CD4-positive, CD25-positive, alpha-beta regulatory T cell (primary cell): ENCODE measurements at regions not wholly inside any gene's neighbourhood (a gene's known extent, or its start where the extent isn't known, plus 50 kb on each side); places are given as distances from the start of the nearest gene placed in this dataset.

Experiments used
- ATAC-seq, 2 donors: fragments of 150-1000 bp; cut with Tn5 transposase; one replicate each; pipeline ENCODE4 v1.10.0; 2021; ENCODE audit warnings: low read depth in 2 of 2, moderate number of reproducible peaks in 2 of 2, moderate library complexity in 1 of 2
- DNase-seq, 3 donors: peaks; one replicate each; pipeline versions ENCODE4 v3.0.0 to v3.0.0-alpha.2; 2012 to 2022; ENCODE audit warnings: mixed read lengths in 1 of 3
- H3K27ac ChIP-seq: one replicate; pipeline ENCODE4 v1.7.0; 2013; ENCODE audit warnings: mild to moderate bottlenecking, low read length; ENCODE audit not compliant: insufficient read depth, poor library complexity, severe bottlenecking
- H3K27me3 ChIP-seq: one replicate; pipeline ENCODE4 v1.7.0; 2013; ENCODE audit warnings: low read length; ENCODE audit not compliant: control insufficient read depth, insufficient read depth
- H3K36me3 ChIP-seq: one replicate; pipeline ENCODE4 v1.7.0; 2013; ENCODE audit warnings: mild to moderate bottlenecking, low read length, moderate library complexity; ENCODE audit not compliant: control insufficient read depth, insufficient read depth
- H3K4me1 ChIP-seq: 2 replicates; pipeline ENCODE4 v1.7.0; 2013; ENCODE audit warnings: mild to moderate bottlenecking, low read length; ENCODE audit not compliant: insufficient read depth, control insufficient read depth, poor library complexity, severe bottlenecking
- H3K4me3 ChIP-seq: one replicate; pipeline ENCODE4 v1.7.0; 2013; ENCODE audit warnings: low read depth, mild to moderate bottlenecking, low read length, moderate library complexity
- H3K9me3 ChIP-seq, 2 experiments: 1 replicate in 1 of 2; 2 replicates in 1 of 2; pipeline ENCODE4 v1.7.0; 2013; ENCODE audit warnings: low read length in 2 of 2, mild to moderate bottlenecking in 1 of 2, moderate library complexity in 1 of 2; ENCODE audit not compliant: control insufficient read depth in 2 of 2
- H3K27ac Mint-ChIP-seq, 3 donors: one replicate each; pipeline ENCODE4 v1.8.0; 2020 to 2022; ENCODE audit warnings: mild to moderate bottlenecking in 3 of 3, mixed read lengths in 3 of 3, moderate library complexity in 2 of 3
- H3K27me3 Mint-ChIP-seq: one replicate; pipeline ENCODE4 v1.8.0; 2022; ENCODE audit warnings: mild to moderate bottlenecking, mixed read lengths
- H3K36me3 Mint-ChIP-seq: one replicate; pipeline ENCODE4 v1.8.0; 2020; ENCODE audit warnings: mixed read lengths
- H3K4me1 Mint-ChIP-seq, 4 donors: one replicate each; pipeline ENCODE4 v1.8.0; 2020 to 2022; ENCODE audit warnings: mixed read lengths in 4 of 4, mild to moderate bottlenecking in 1 of 4
- H3K4me3 Mint-ChIP-seq, 4 donors: one replicate each; pipeline ENCODE4 v1.8.0; 2020 to 2022; ENCODE audit warnings: mild to moderate bottlenecking in 4 of 4, mixed read lengths in 4 of 4, moderate library complexity in 3 of 4
- H3K9me3 Mint-ChIP-seq, 7 donors: one replicate each; pipeline ENCODE4 v1.8.0; 2020 to 2022; ENCODE audit warnings: mixed read lengths in 7 of 7, mild to moderate bottlenecking in 3 of 7, moderate library complexity in 2 of 7

DNA sequence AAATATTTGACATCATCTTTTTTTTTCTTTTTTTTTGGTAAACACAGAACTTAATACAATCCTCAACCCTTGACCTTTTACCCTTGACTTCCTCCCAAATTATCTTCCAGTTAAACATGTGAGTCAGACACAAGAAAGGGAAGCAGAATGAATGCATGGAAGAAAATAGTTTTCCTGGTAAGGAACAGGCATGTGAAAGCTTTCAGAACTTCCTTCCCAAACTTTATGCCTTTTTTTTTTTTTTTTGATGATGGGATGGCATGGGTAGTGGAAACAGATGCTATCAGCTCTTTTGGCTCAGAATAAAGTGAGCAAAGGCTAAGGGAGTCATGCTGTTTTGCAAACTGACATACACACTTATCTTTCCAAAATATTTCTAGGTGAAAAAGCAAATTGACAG lies 1079.1 kb downstream of the TTLL7 start:
- DNase-seq (no peak), ATAC-seq (no peak)
- no peaks in the 10 kb centered on the region for H3K4me1 Mint-ChIP-seq
- H3K4me3 Mint-ChIP-seq = no peak overlapping the region
- no peak overlapping the region for H3K4me3 ChIP-seq
- no peak overlapping the region for H3K27ac Mint-ChIP-seq
- H3K36me3 Mint-ChIP-seq = no peaks in the 10 kb centered on the region
- peaks cover 0 to 3% of the 10 kb centered on the region in 2 experiments for H3K9me3 ChIP-seq
- H3K27me3 Mint-ChIP-seq = peaks cover 1% of the 10 kb centered on the region
- peaks cover 0 to 3% (median 0%) of the 10 kb centered on the region in 7 donors for H3K9me3 Mint-ChIP-seq
- H3K27ac ChIP-seq = no peak overlapping the region
- H3K4me1 ChIP-seq = no peaks in the 10 kb centered on the region
- no peaks in the 10 kb centered on the region for H3K36me3 ChIP-seq
- H3K27me3 ChIP-seq = no peaks in the 10 kb centered on the region

DNA sequence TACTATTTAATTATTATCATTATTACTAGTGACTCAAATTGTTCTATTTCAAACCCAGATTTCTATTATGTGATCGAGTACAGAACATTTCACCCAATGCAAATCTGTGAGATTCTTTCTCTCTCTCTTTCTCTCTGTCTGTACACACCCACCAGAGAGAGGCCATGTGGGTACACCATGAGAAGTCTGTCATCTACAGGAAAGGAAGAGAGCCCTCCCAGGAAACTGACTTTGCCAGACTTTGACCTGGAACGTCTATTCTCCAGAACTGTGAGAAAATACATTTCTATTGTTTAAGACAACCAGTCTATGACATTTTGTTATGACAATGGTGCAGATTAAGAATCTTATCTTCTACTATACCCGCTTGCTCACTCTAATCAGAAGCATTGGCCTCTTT lies 1091.6 kb downstream of the TTLL7 start:
- H3K4me1 ChIP-seq = no peaks in the 10 kb centered on the region
- H3K4me3 Mint-ChIP-seq = no peak overlapping the region
- peaks cover 0 to 3% (median 0%) of the 10 kb centered on the region in 7 donors for H3K9me3 Mint-ChIP-seq
- no peak overlapping the region for H3K27ac ChIP-seq
- H3K4me1 Mint-ChIP-seq = no peaks in the 10 kb centered on the region
- DNase-seq (no peak), ATAC-seq (no peak)
- no peaks in the 10 kb centered on the region for H3K36me3 Mint-ChIP-seq
- H3K9me3 ChIP-seq = no peaks in the 10 kb centered on the region
- H3K27me3 ChIP-seq = no peaks in the 10 kb centered on the region
- H3K36me3 ChIP-seq = no peaks in the 10 kb centered on the region
- H3K4me3 ChIP-seq = no peak overlapping the region
- H3K27ac Mint-ChIP-seq = no peak overlapping the region
- H3K27me3 Mint-ChIP-seq = no peaks in the 10 kb centered on the region

- no peak overlapping the region for H3K27ac Mint-ChIP-seq
- Histone ChIP-seq H3K4me3 (no peak overlapping the region), H3K4me1 (no peaks in the 10 kb centered on the region), H3K9me3 (no peaks in the 10 kb centered on the region), H3K36me3 (no peaks in the 10 kb centered on the region), H3K27ac (no peak overlapping the region), H3K27me3 (no peaks in the 10 kb centered on the region)
- H3K4me1 Mint-ChIP-seq = no peaks in the 10 kb centered on the region
- H3K36me3 Mint-ChIP-seq = no peaks in the 10 kb centered on the region
- ATAC-seq (no peak), DNase-seq (no peak)
- H3K27me3 Mint-ChIP-seq = no peaks in the 10 kb centered on the region
- H3K9me3 Mint-ChIP-seq = peaks cover 0 to 3% (median 0%) of the 10 kb centered on the region in 7 donors
- H3K4me3 Mint-ChIP-seq = no peak overlapping the region
Observed at GRCh38 chr1:82903626-82904025, 1095.3 kb downstream of the TTLL7 start.

GRCh38 chr1:82901561-82901960 lies 1097.4 kb downstream of the TTLL7 start:
- H3K27ac Mint-ChIP-seq = no peak overlapping the region
- Histone ChIP-seq H3K9me3 (no peaks in the 10 kb centered on the region), H3K4me3 (no peak overlapping the region), H3K36me3 (no peaks in the 10 kb centered on the region), H3K4me1 (no peaks in the 10 kb centered on the region), H3K27me3 (no peaks in the 10 kb centered on the region), H3K27ac (no peak overlapping the region)
- no peaks in the 10 kb centered on the region for H3K4me1 Mint-ChIP-seq
- DNase-seq (no peak), ATAC-seq (no peak)
- H3K27me3 Mint-ChIP-seq = no peaks in the 10 kb centered on the region
- no peaks in the 10 kb centered on the region for H3K36me3 Mint-ChIP-seq
- H3K9me3 Mint-ChIP-seq = peaks cover 0 to 5% (median 2%) of the 10 kb centered on the region in 7 donors
- H3K4me3 Mint-ChIP-seq = no peak overlapping the region

GRCh38 chr1:82901118-82901517 lies 1097.8 kb downstream of the TTLL7 start:
- no peak overlapping the region for H3K27ac ChIP-seq
- no peaks in the 10 kb centered on the region for H3K9me3 ChIP-seq
- peaks cover 0 to 5% (median 2%) of the 10 kb centered on the region in 7 donors for H3K9me3 Mint-ChIP-seq
- no peak for ATAC-seq
- H3K4me3 Mint-ChIP-seq = no peak overlapping the region
- H3K36me3 Mint-ChIP-seq = no peaks in the 10 kb centered on the region
- no peaks in the 10 kb centered on the region for H3K27me3 Mint-ChIP-seq
- no peaks in the 10 kb centered on the region for H3K4me1 Mint-ChIP-seq
- no peak overlapping the region for H3K27ac Mint-ChIP-seq
- no peak overlapping the region for H3K4me3 ChIP-seq
- H3K4me1 ChIP-seq = no peaks in the 10 kb centered on the region
- no peak for DNase-seq
- H3K27me3 ChIP-seq = no peaks in the 10 kb centered on the region
- H3K36me3 ChIP-seq = no peaks in the 10 kb centered on the region

- ATAC-seq = no peak
- Mint-ChIP-seq H3K27me3 (no peaks in the 10 kb centered on the region), H3K9me3 (peaks cover 0 to 5% (median 2%) of the 10 kb centered on the region in 7 donors), H3K4me3 (no peak overlapping the region), H3K27ac (no peak overlapping the region), H3K4me1 (no peaks in the 10 kb centered on the region), H3K36me3 (no peaks in the 10 kb centered on the region)
- Histone ChIP-seq H3K27ac (no peak overlapping the region), H3K4me3 (no peak overlapping the region), H3K36me3 (no peaks in the 10 kb centered on the region), H3K9me3 (no peaks in the 10 kb centered on the region), H3K27me3 (no peaks in the 10 kb centered on the region), H3K4me1 (no peaks in the 10 kb centered on the region)
- no peak for DNase-seq
Observed at GRCh38 chr1:82899017-82899416, 1098.3 kb downstream of the ADGRL2 start.

GRCh38 chr1:82897549-82897948 lies 1096.8 kb downstream of the ADGRL2 start:
- no peaks in the 10 kb centered on the region for H3K4me1 Mint-ChIP-seq
- peaks cover 0 to 5% (median 0%) of the 10 kb centered on the region in 7 donors for H3K9me3 Mint-ChIP-seq
- H3K27ac Mint-ChIP-seq = no peak overlapping the region
- Histone ChIP-seq H3K36me3 (no peaks in the 10 kb centered on the region), H3K4me1 (no peaks in the 10 kb centered on the region), H3K27me3 (no peaks in the 10 kb centered on the region), H3K27ac (no peak overlapping the region), H3K9me3 (no peaks in the 10 kb centered on the region), H3K4me3 (no peak overlapping the region)
- ATAC-seq (no peak), DNase-seq (no peak)
- H3K36me3 Mint-ChIP-seq = no peaks in the 10 kb centered on the region
- H3K4me3 Mint-ChIP-seq = no peak overlapping the region
- no peaks in the 10 kb centered on the region for H3K27me3 Mint-ChIP-seq

GRCh38 chr1:82896036-82896435 lies 1095.3 kb downstream of the ADGRL2 start:
- Histone ChIP-seq H3K9me3 (no peaks in the 10 kb centered on the region), H3K4me3 (no peak overlapping the region), H3K4me1 (no peaks in the 10 kb centered on the region), H3K36me3 (no peaks in the 10 kb centered on the region), H3K27me3 (no peaks in the 10 kb centered on the region), H3K27ac (no peak overlapping the region)
- Mint-ChIP-seq H3K36me3 (no peaks in the 10 kb centered on the region), H3K4me3 (no peak overlapping the region), H3K4me1 (no peaks in the 10 kb centered on the region), H3K27me3 (no peaks in the 10 kb centered on the region), H3K9me3 (peaks cover 0 to 5% (median 1%) of the 10 kb centered on the region in 7 donors), H3K27ac (no peak overlapping the region)
- ATAC-seq = no peak
- no peak for DNase-seq
